MG63 (cell line): ENCODE measurements at regions not wholly inside any gene's neighbourhood (a gene's known extent, or its start where the extent isn't known, plus 50 kb on each side); places are given as distances from the start of the nearest gene placed in this dataset.

Experiments used
- DNase-seq: peaks from one replicate; pipeline ENCODE4 v3.0.0-alpha.2; 2020
- H3K27me3 ChIP-seq: fragments of 250-450 bp; sonication (Bioruptor Pico); 2 replicates; pipeline ENCODE4 v1.5.1; 2020; ENCODE audit warnings: mild to moderate bottlenecking, moderate library complexity
- H3K36me3 ChIP-seq: fragments of 250-450 bp; sonication (Bioruptor Pico); 2 replicates; pipeline ENCODE4 v1.5.1; 2020; ENCODE audit warnings: mild to moderate bottlenecking, moderate library complexity
- H3K4me3 ChIP-seq: fragments of 250-450 bp; sonication (Bioruptor Pico); 2 replicates; pipeline ENCODE4 v1.5.1; 2020; ENCODE audit warnings: mild to moderate bottlenecking, moderate library complexity
- H3K9me3 ChIP-seq: fragments of 250-450 bp; sonication (Bioruptor Pico); 2 replicates; pipeline ENCODE4 v1.5.1; 2020; ENCODE audit warnings: mild to moderate bottlenecking, moderate library complexity

DNA sequence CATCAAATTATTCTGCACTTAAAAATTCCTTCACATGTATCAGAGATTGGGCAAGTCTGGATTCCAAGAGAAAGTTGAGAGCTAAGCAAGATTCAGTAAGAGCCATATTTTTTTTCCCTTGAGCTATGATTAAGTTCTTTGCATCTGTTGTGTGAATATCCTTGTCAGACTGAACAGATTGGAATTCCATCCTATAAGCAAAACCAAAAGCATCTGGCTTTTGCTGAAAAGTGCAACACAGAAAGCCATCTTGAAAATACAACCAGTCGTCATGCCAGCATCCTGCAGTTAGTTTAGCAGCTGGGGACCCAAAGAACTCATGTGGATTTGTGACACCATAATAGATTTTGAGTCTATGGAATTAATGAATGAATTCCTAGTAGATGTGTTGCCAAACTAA lies 316.9 kb downstream of the MTRR start:
- Histone ChIP-seq H3K4me3 (no peak overlapping the region), H3K27me3 (no peaks in the 10 kb centered on the region), H3K36me3 (no peaks in the 10 kb centered on the region), H3K9me3 (no peaks in the 10 kb centered on the region)
- DNase-seq: no peak

DNA sequence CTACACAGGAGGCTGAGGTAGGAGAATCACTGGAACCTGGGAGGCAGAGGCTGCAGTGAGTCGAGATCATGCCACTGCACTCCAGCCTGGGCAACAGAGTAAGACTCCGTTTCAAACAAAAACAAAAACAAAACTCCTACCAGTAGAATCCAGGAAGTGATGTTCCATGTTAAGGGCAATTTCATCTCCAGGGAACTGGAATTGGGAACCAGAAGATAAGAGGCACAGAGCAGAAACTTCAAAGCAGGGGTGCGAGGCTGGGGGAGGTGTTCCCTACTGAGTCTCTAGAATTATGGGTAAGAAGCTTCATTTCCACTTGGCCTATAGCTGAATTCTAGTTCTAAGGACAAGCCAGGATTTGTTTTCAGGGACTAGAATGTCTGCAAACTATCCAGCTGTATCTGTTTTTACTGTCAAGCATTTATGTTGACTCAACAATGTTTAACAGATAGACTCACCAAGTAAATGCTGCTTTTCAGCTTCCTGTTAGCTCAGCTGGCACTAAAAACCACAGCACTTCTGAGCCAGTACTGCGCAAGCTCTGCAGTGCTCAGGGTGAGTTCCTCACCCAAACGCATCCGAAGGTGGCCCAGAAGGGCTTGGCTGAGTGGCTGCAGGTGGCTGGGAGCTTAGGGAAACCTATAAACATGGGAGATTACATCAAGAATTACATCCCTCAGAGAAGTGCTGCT lies 320.1 kb downstream of the MTRR start:
- peaks cover 3% of the 10 kb centered on the region; the same call in 1 of the 2 replicates for H3K9me3 ChIP-seq

DNA sequence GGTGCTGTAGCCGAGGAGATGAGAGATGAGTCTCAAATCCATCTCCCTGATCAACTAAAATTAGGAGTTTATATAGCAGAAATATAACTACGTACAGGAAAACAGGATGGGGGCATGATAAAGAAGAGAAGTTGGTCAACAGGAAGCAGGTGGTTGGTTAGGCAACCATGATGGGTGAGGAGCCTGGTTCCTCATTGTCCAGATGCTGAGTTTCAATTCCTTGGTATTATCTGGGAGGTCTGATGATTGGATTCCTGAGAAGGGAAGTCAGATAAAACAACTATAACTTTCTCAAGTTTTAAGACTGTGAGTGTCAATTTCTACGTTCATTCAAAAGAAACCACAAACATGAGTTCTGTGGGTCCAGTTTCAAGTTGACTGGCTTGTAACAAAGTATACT lies 323.9 kb downstream of the MTRR start:
- Histone ChIP-seq H3K27me3 (no peaks in the 10 kb centered on the region), H3K9me3 (peaks cover 3% of the 10 kb centered on the region; the same call in 1 of the 2 replicates), H3K36me3 (no peaks in the 10 kb centered on the region), H3K4me3 (no peak overlapping the region)
- no peak for DNase-seq

More for the DNA sequence above, 320.1 kb downstream of the MTRR start:
- no peak overlapping the region for H3K4me3 ChIP-seq
- H3K27me3 ChIP-seq: no peaks in the 10 kb centered on the region
- DNase-seq: no peak
- H3K36me3 ChIP-seq: no peaks in the 10 kb centered on the region

DNA sequence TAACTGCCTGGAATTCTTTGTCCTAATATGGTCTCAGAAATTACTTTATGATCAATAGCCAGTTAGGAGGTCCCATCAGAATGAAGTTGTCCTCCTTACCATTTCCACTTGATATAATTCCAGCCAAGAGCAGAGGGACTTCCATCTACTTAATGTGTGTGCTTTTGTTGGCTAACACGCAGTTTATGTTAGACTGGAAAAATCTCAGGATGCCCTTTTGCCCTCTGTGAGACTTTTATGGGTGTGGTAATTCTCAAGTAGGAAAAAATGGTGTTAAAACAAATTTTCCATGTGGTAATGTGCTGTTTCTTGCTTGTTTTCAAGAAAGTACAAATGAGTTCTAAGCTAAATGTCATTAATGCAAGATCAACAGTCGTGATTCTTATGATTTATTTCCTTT lies 327.1 kb downstream of the MTRR start:
- H3K4me3 ChIP-seq: no peak overlapping the region
- H3K27me3 ChIP-seq: 0 out of 2 replicates have a peak, but pooled peaks cover 3% of the 10 kb centered on the region
- no peaks in the 10 kb centered on the region for H3K36me3 ChIP-seq
- peaks cover 3% of the 10 kb centered on the region; the same call in 1 of the 2 replicates for H3K9me3 ChIP-seq
- no peak for DNase-seq

DNA sequence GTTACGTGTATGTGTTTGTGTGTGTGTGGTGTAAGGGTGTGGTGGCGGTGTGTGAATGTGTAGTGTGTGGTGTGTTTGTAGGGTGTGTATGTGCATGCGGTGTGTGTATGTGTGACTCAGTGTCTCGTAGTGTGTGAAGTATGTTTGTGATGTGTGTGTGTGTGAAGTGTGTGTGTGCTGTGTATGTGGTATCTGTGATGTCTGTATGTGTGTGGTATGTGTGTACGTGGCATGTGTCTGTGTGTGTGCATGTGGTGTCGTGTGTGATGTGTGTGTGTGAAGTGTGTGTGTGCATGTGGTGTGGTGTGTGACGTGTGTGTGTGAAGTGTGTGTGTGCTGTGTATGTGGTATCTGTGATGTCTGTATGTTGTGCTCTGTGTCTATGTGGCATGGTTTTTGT lies 339.4 kb downstream of the MTRR start:
- Histone ChIP-seq H3K27me3 (no peaks in the 10 kb centered on the region), H3K4me3 (no peak overlapping the region), H3K36me3 (no peaks in the 10 kb centered on the region), H3K9me3 (no peaks in the 10 kb centered on the region)
- DNase-seq: no peak

DNA sequence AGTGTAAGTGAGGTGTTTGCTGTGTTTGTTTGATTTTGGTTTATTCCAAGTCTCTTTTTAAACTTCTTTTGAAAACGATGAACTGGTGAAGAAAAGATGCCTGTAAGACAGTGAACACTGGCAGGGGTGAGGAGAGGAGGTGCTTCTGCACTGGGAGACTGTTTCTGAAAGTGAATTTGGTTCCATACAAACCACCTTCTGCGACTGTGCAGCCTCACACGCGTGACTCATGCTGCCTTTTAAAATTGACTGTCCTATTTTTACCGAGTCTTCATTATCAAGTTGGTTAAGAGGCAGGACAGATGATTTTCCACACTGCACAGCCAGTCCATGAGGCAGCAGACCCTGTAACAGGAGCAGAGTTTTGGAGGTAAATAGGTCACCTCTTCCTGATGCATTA lies 340.6 kb downstream of the MTRR start:
- Histone ChIP-seq H3K4me3 (no peak overlapping the region), H3K27me3 (no peaks in the 10 kb centered on the region), H3K36me3 (no peaks in the 10 kb centered on the region), H3K9me3 (no peaks in the 10 kb centered on the region)
- DNase-seq: no peak

DNA sequence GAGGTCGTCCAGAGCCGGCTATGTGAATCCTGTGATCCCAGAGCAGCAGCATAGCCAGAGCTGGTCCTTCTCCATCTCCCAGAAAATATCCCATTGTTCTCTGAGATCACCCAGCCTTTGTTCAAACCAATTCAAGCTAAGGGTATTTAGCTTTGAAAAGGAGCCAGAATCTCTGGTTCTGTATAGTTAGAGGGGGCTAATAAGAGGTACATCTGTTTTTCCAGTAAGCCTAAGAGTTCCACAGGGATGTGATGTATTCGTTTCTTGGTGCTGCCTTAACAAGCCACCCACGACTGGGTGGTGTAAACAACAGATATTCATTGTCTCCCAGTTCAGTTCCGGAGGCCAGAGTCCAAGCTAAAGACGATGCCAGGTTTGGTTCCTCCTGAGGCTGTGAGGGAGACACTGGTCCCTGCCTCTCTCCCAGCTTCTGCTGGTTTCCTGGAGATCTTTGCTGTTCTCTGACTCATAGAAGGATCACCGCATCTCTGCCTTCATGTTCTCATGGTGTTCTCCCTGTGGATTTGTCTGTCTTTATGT lies 344.8 kb downstream of the MTRR start:
- Histone ChIP-seq H3K4me3 (no peak overlapping the region), H3K9me3 (no peaks in the 10 kb centered on the region), H3K36me3 (no peaks in the 10 kb centered on the region), H3K27me3 (peaks cover 2% of the 10 kb centered on the region; the same call in 1 of the 2 replicates)
- no peak for DNase-seq

DNA sequence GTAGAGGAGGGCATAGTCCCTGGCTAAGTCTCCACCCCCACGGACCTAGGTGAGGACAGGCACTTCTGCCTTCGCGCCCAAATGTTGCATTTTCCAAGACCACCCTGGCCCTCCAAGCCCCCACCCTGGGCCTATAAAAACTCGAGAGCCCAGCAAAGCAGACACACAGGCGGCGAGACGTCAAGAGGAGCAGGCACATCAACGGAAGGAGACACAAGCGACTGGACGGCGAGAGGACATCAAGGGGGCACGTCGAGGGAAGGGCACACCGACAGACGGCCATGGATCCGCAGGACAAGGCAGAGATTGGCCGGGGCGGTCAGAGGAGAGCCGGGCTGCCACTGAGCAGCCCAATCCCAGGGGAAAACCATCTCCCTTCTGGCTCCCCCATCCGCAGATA lies 348.0 kb downstream of the MTRR start:
- H3K9me3 ChIP-seq: no peaks in the 10 kb centered on the region
- no peaks in the 10 kb centered on the region for H3K36me3 ChIP-seq
- no peak for DNase-seq
- no peak overlapping the region for H3K4me3 ChIP-seq
- peaks cover 2% of the 10 kb centered on the region; the same call in 1 of the 2 replicates for H3K27me3 ChIP-seq

DNA sequence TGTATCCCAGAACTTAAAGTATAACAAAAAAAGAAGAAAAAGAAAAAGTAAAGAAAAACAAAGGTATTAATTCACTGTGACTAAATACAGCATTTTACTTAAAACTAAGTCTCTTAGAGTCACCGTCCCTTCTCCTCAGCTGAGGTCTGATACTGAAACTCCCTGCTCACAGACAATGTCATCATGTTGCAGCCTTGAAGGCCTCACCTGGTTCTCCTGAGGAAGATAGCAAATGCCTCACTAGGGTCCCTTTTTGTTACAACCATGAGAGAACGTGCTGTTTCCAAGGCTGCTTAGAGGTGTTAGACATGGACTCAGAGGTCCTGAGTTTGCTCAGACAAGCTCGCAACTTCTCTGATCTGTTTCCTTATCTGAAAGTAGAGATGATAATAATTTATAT lies 357.2 kb downstream of the MTRR start:
- no peak for DNase-seq
- H3K9me3 ChIP-seq: no peaks in the 10 kb centered on the region; the same call in 1 of the 2 replicates
- no peak overlapping the region for H3K4me3 ChIP-seq
- H3K36me3 ChIP-seq: no peaks in the 10 kb centered on the region
- no peaks in the 10 kb centered on the region for H3K27me3 ChIP-seq

DNA sequence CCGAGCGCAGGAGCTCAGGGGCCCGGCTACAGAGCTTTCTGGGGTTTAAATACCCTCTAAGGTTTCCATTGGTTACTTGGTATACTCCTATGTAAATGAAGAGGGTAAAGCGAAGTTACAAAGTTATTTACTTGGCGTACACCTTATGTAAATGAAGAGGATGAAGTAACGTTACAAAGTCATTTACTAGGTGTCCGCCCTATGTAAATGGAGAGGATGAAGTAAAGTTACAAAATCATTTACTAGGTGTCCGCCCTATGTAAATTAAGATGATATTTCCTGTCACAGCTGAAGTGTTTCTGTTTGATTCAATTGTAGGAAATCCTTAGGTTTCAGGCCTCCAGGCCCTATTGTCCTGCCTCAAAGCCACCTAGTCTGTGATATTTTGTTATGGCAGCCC lies 358.2 kb downstream of the MTRR start:
- no peaks in the 10 kb centered on the region for H3K36me3 ChIP-seq
- no peak for DNase-seq
- no peak overlapping the region for H3K4me3 ChIP-seq
- H3K27me3 ChIP-seq: no peaks in the 10 kb centered on the region; the same call in 1 of the 2 replicates
- H3K9me3 ChIP-seq: no peaks in the 10 kb centered on the region; the same call in 1 of the 2 replicates

DNA sequence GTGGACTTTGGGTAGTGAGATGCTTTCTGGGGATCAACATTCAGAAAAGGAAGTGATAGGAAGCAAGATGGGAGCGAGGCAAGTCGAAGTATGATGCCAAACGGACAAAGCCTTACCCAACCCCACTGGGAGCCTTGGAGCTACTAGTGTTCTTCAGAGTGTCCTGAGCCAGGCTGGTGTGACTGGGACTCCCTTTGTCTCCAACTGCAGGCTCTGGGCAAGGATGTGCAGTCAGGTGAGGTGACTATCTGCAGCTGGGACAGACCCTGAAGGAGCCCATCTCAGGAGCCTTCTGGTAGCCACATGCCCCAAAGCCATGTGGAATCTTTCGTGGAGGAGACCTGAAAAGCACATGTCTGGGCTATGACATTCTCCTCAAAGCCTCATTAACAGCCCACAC lies 360.6 kb downstream of the MTRR start:
- no peaks in the 10 kb centered on the region; the same call in 1 of the 2 replicates for H3K9me3 ChIP-seq
- no peaks in the 10 kb centered on the region; the same call in none of the 2 replicates for H3K27me3 ChIP-seq
- no peak for DNase-seq
- no peak overlapping the region for H3K4me3 ChIP-seq
- H3K36me3 ChIP-seq: no peaks in the 10 kb centered on the region

DNA sequence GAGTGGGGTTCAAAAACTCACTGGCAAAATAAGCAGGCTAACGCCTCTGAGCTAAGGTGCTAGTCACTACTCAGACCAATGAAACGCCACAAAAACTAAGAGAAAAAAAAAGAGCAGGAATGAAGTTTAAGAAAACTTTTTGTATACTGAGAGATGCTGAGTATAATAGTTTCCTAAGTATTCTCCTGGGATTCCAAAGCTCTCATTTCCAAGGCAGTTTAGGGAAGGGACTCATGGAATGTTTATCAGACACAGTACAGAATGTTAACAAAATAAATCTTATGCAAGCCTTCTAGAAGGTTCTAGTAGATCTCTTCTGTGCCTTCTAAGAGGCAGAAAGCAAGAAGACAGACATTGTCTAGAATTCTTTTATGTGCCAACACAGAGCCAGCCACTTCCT lies 361.9 kb downstream of the MTRR start:
- no peaks in the 10 kb centered on the region for H3K36me3 ChIP-seq
- no peaks in the 10 kb centered on the region; the same call in none of the 2 replicates for H3K27me3 ChIP-seq
- H3K9me3 ChIP-seq: no peaks in the 10 kb centered on the region; the same call in 1 of the 2 replicates
- DNase-seq: no peak
- H3K4me3 ChIP-seq: no peak overlapping the region

DNA sequence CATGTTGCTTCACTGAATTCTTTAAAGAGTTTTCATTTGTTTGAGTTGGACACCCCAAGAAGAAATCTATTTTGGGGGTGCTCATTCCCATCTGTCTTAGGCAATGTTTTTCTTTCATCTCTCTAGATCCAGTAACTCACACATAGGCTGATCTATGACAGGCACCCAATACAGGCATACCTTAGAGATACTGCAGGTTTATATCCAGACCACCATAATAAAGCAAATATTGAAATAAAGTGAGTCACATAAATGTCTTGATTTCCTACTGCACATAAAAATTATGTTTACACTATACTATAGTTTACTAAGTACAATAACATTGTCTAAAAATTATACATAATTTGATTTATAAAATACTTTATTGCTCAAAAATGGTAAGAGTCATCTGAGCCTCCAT lies 364.5 kb downstream of the MTRR start:
- DNase-seq: no peak
- Histone ChIP-seq H3K4me3 (no peak overlapping the region), H3K27me3 (peaks cover 3% of the 10 kb centered on the region), H3K9me3 (no peaks in the 10 kb centered on the region; the same call in 1 of the 2 replicates), H3K36me3 (no peaks in the 10 kb centered on the region)

DNA sequence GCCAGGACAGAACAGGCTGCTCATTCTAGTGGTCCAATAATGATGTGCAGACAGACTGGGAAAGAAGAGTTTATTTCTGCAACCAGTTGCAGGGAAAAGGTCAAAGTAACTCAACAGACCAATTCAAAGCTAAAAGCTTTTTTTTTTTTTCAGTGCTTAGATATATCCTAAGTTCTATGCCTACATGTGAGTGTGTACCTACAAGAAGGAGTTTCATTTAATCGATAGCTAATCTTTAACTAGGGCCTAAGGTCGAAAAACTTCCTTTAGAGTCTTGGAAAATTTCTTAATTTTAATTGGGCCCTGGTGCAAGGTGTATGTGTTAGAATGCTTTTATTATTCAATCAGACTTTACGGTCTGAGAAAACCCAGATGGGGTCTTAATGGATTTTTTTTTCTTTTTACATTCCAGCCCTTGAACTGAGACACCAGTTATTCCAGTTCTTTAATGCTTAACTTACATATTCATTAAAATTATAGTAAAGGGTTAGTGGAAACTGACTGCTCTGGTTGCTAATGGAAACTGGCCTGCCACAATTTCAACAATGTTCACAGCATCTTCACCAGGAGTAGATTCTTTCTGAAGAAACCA lies 365.3 kb downstream of the MTRR start:
- no peak for DNase-seq
- Histone ChIP-seq H3K27me3 (peaks cover 3% of the 10 kb centered on the region), H3K4me3 (no peak overlapping the region), H3K36me3 (no peaks in the 10 kb centered on the region), H3K9me3 (no peaks in the 10 kb centered on the region)

DNA sequence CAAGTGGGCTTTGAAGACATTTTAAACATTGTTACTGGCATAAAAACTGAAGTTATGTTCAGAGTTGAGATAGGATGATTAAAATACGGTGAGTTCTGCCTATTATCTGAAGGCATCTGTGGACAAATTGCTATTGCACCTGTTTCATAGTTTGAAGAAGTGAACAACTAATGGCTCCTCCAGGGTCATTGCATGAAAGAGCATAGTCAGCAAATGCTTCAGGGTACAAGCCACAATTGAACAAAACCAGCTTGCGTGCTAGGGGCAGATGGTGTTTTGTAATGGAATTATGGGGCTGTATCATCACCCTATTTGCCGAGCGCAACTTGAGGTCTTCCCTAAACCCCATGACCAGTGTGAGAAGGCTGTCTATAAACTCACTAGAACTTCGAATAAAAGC lies 369.1 kb downstream of the MTRR start:
- no peak overlapping the region for H3K4me3 ChIP-seq

DNA sequence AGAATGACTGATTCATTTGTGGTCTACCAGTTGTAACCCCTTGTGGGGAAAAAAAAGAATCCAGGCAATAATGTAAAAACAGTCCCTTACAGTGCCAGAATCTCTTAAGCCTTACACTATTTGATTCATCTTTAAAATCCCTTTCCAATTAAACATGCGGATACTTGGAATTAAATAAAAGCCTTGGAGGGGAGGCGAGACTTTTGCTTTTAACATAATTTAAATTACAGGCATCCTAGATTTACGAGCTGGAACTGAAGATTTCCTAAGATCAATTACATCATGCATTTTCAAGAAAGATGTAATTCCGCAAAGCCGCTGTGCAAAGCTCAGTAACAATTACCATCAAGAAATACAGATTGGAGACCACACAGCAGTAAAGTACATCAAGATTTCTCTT lies 370.2 kb downstream of the MTRR start:
- H3K27me3 ChIP-seq: 0 out of 2 replicates have a peak, but pooled peaks cover 5% of the 10 kb centered on the region
- no peaks in the 10 kb centered on the region for H3K36me3 ChIP-seq
- no peak overlapping the region for H3K4me3 ChIP-seq
- no peaks in the 10 kb centered on the region for H3K9me3 ChIP-seq
- DNase-seq: no peak

More for the DNA sequence above, 369.1 kb downstream of the MTRR start:
- Histone ChIP-seq H3K27me3 (peaks cover 5% of the 10 kb centered on the region; the same call in 1 of the 2 replicates), H3K36me3 (no peaks in the 10 kb centered on the region), H3K9me3 (no peaks in the 10 kb centered on the region)
- no peak for DNase-seq

DNA sequence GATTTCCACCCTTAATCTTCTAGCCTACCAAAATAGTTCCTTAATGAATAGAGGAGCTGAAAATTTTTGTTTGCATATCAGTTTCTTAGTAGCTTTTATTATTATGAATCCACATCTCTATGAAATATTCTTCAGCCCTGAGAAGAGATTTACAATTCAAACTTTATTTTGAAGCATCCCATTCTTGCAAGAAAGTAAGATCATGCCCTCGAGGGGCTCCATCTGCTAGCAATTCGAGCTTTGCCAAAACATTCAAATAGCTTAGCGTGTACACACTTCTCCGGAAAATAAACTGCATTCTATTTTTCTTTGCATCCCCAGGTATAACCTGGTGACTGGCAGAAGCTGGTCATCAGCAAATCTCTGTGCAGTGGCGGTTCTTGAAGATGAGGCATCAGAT lies 370.7 kb downstream of the MTRR start:
- 0 out of 2 replicates have a peak, but pooled peaks cover 5% of the 10 kb centered on the region for H3K27me3 ChIP-seq
- no peaks in the 10 kb centered on the region for H3K36me3 ChIP-seq
- H3K9me3 ChIP-seq: no peaks in the 10 kb centered on the region
- DNase-seq: no peak
- no peak overlapping the region for H3K4me3 ChIP-seq

DNA sequence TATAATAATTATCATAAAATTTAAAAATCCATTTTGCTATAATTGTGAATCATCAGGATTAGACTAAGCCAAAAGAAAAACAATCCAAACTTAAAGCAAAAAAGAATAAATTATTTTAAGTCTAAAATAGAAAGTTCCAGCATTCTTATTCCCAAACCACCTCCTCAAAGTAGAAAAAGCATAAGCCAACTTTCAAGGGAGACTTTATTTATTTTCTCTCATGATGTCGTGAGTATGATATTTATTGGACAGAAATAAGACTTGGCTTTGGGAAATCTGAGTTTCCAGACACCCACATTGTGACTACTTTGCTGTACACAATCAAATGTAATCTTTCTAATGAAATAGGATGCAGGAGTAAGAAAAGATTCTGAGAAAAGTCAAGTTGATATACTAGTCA lies 372.1 kb downstream of the MTRR start:
- Histone ChIP-seq H3K4me3 (no peak overlapping the region), H3K36me3 (no peaks in the 10 kb centered on the region), H3K9me3 (no peaks in the 10 kb centered on the region), H3K27me3 (0 out of 2 replicates have a peak, but pooled peaks cover 5% of the 10 kb centered on the region)
- no peak for DNase-seq
